ENCODE measurements at regions not wholly inside any gene's neighbourhood (a gene's known extent, or its start where the extent isn't known, plus 50 kb on each side); places are given as distances from the start of the nearest gene placed in this dataset.

DNA sequence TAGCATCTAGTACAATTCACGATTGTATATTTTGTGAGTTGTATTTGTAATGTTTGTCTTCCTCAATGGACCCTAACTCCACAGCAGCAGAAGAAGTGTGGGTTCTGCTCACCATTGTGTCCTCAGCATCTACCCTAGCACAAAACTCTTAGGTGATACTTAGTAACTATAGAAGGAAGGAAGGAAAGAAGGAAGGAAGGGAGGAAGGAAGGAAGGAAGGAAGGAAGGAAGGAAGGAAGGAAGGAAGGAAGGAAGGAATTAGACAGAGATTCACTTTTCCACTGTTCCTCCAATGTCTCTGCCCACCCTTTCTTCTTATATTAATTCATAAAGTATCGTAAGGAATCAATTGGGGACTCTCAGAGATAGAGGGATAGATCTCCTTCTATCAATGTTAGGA lies 288.2 kb downstream of the NFIB start:
- H3K9me3 Mint-ChIP-seq: no peaks in the 10 kb centered on the region
- H3K4me1 Mint-ChIP-seq (ENCODE audit: unreplicated experiment): peaks cover 27% of the 10 kb centered on the region
- H3K27me3 Mint-ChIP-seq: no peaks in the 10 kb centered on the region
- no peak overlapping the region for H3K27ac Mint-ChIP-seq
- H3K4me3 Mint-ChIP-seq: no peak overlapping the region
- no peak for TF ChIP-seq CTCF (conservative IDR thresholded peaks at IDR 0.05)
- no peaks in the 10 kb centered on the region for H3K36me3 Mint-ChIP-seq
- no peak for DNase-seq (ENCODE audit: extremely low spot score, unreplicated experiment)

GRCh38 chr9:14023285-14023684 lies 290.7 kb downstream of the NFIB start:
- TF ChIP-seq CTCF (conservative IDR thresholded peaks at IDR 0.05): no peak
- H3K4me1 Mint-ChIP-seq (ENCODE audit: unreplicated experiment): peaks cover 14% of the 10 kb centered on the region
- H3K9me3 Mint-ChIP-seq: no peaks in the 10 kb centered on the region
- no peaks in the 10 kb centered on the region for H3K36me3 Mint-ChIP-seq
- H3K27ac Mint-ChIP-seq: no peak overlapping the region
- DNase-seq (ENCODE audit: extremely low spot score, unreplicated experiment): no peak
- no peaks in the 10 kb centered on the region for H3K27me3 Mint-ChIP-seq
- no peak overlapping the region for H3K4me3 Mint-ChIP-seq

GRCh38 chr9:14021871-14022525 lies 291.9 kb downstream of the NFIB start:
- H3K36me3 Mint-ChIP-seq: no peaks in the 10 kb centered on the region
- no peaks in the 10 kb centered on the region for H3K9me3 Mint-ChIP-seq
- no peak overlapping the region for H3K4me3 Mint-ChIP-seq
- no peak for DNase-seq (ENCODE audit: extremely low spot score, unreplicated experiment)
- no peak overlapping the region for H3K27ac Mint-ChIP-seq
- TF ChIP-seq CTCF (conservative IDR thresholded peaks at IDR 0.05): no peak
- peaks cover 7% of the 10 kb centered on the region for H3K4me1 Mint-ChIP-seq (ENCODE audit: unreplicated experiment)
- H3K27me3 Mint-ChIP-seq: no peaks in the 10 kb centered on the region

DNA sequence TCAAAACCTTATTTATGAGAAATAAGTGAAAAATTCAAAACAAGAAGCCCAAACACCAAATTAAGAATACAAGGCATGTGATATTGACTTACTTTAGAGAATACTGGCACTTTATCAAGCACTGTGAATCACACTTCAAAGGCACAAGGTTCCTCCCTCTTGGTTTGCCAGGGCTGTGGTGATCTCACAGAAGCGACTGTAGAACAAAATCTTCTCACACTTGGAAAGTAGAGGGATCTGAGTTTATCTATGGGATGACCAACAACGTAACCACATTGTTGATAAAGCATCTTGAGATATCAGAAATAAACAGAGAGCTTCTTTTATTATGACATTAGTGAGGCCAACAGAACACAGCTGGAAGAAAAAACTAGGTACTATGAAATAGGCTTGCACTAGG lies 295.9 kb downstream of the NFIB start:
- no peaks in the 10 kb centered on the region for H3K36me3 Mint-ChIP-seq
- H3K9me3 Mint-ChIP-seq: no peaks in the 10 kb centered on the region
- no peak for DNase-seq (ENCODE audit: extremely low spot score, unreplicated experiment)
- no peak overlapping the region for H3K27ac Mint-ChIP-seq
- H3K27me3 Mint-ChIP-seq: no peaks in the 10 kb centered on the region
- H3K4me1 Mint-ChIP-seq (ENCODE audit: unreplicated experiment): peaks cover 5% of the 10 kb centered on the region
- no peak overlapping the region for H3K4me3 Mint-ChIP-seq
- TF ChIP-seq CTCF (conservative IDR thresholded peaks at IDR 0.05): no peak

GRCh38 chr9:14014744-14015143 lies 299.2 kb downstream of the NFIB start:
- Mint-ChIP-seq H3K4me3 (no peak overlapping the region), H3K27ac (no peak overlapping the region), H3K4me1 (ENCODE audit: unreplicated experiment) (no peaks in the 10 kb centered on the region), H3K36me3 (no peaks in the 10 kb centered on the region), H3K27me3 (no peaks in the 10 kb centered on the region), H3K9me3 (no peaks in the 10 kb centered on the region)
- DNase-seq (ENCODE audit: extremely low spot score, unreplicated experiment): no peak
- TF ChIP-seq CTCF (conservative IDR thresholded peaks at IDR 0.05): no peak

DNA sequence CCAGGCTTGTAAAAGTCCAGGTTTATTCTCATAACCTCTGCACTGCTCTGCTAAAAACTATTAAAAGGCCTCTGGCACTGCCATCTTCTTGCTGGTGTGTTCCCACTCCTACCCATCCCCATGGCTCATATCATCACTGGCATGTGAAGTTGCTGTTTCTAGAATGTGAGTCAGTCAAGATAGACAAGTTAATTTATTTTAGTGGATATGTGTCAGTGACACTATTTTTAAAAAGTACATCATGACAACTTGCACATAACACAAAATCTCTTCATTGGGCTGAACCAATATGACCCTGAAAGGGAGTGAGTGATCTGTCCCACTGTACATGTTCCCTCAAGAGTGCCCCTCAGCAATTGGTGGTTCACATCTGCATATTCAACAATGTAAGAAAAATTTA lies 299.7 kb downstream of the NFIB start:
- Mint-ChIP-seq H3K4me3 (no peak overlapping the region), H3K36me3 (no peaks in the 10 kb centered on the region), H3K27me3 (no peaks in the 10 kb centered on the region), H3K27ac (no peak overlapping the region), H3K4me1 (ENCODE audit: unreplicated experiment) (no peaks in the 10 kb centered on the region), H3K9me3 (no peaks in the 10 kb centered on the region)
- TF ChIP-seq CTCF (conservative IDR thresholded peaks at IDR 0.05): no peak
- no peak for DNase-seq (ENCODE audit: extremely low spot score, unreplicated experiment)
